ENCODE measurements at regions not wholly inside any gene's neighbourhood (a gene's known extent, or its start where the extent isn't known, plus 50 kb on each side); places are given as distances from the start of the nearest gene placed in this dataset.
"Not testable (repeated sequence)": the region's sequence is repeated elsewhere in the genome, so short reads cannot be mapped to it uniquely, and the experiment has no call there.

GRCh38 chr12:11539156-11539555, 110.3 kb upstream of the ETV6 start:
- no peak for DNase-seq (ENCODE audit: low read depth, low spot score)

GRCh38 chr12:11540156-11540555, 109.3 kb upstream of the ETV6 start:
- no peak for DNase-seq (ENCODE audit: low read depth, low spot score)

- DNase-seq (ENCODE audit: low read depth, low spot score): no peak
Measured at GRCh38 chr12:11540615-11541310, 108.7 kb upstream of the ETV6 start.

GRCh38 chr12:11542599-11542998, 106.9 kb upstream of the ETV6 start:
- no peak for DNase-seq (ENCODE audit: low read depth, low spot score)

- no peak for DNase-seq (ENCODE audit: low read depth, low spot score)
Measured at GRCh38 chr12:11543457-11544158, 105.9 kb upstream of the ETV6 start.

GRCh38 chr12:11545484-11546330, 103.8 kb upstream of the ETV6 start:
- DNase-seq (ENCODE audit: low read depth, low spot score): no peak

- DNase-seq (ENCODE audit: low read depth, low spot score): peak; percentile 34
Measured at GRCh38 chr12:11546582-11547270, 102.7 kb upstream of the ETV6 start.

GRCh38 chr12:11547271-11547646, 102.2 kb upstream of the ETV6 start:
- DNase-seq (ENCODE audit: low read depth, low spot score): not testable (repeated sequence)

- no peak for DNase-seq (ENCODE audit: low read depth, low spot score)
Measured at GRCh38 chr12:11549119-11549518, 100.4 kb upstream of the ETV6 start.

- DNase-seq (ENCODE audit: low read depth, low spot score): peak; percentile 73
Measured at GRCh38 chr12:11553871-11554533, 95.5 kb upstream of the ETV6 start.

GRCh38 chr12:11555195-11555594, 94.3 kb upstream of the ETV6 start:
- DNase-seq (ENCODE audit: low read depth, low spot score): no peak

GRCh38 chr12:11555743-11556625, 93.5 kb upstream of the ETV6 start:
- peak; percentile 21 for DNase-seq (ENCODE audit: low read depth, low spot score)

GRCh38 chr12:11556682-11557081, 92.8 kb upstream of the ETV6 start:
- no peak for DNase-seq (ENCODE audit: low read depth, low spot score)

GRCh38 chr12:11559626-11560340, 89.7 kb upstream of the ETV6 start:
- DNase-seq (ENCODE audit: low read depth, low spot score): no peak

GRCh38 chr12:11561411-11561810, 88.1 kb upstream of the ETV6 start:
- no peak for DNase-seq (ENCODE audit: low read depth, low spot score)

GRCh38 chr12:11563785-11564739, 85.4 kb upstream of the ETV6 start:
- DNase-seq (ENCODE audit: low read depth, low spot score): no peak

- no peak for DNase-seq (ENCODE audit: low read depth, low spot score)
Measured at GRCh38 chr12:11564984-11565651, 84.4 kb upstream of the ETV6 start.

GRCh38 chr12:11565752-11566151, 83.7 kb upstream of the ETV6 start:
- no peak for DNase-seq (ENCODE audit: low read depth, low spot score)

Data from astrocyte of the hippocampus (primary cell).